Mesenchymal stem cell (in vitro differentiated cells and primary cell): ENCODE measurements at regions not wholly inside any gene's neighbourhood (a gene's known extent, or its start where the extent isn't known, plus 50 kb on each side); places are given as distances from the start of the nearest gene placed in this dataset.
"Not testable (repeated sequence)": the region's sequence is repeated elsewhere in the genome, so short reads cannot be mapped to it uniquely, and the experiment has no call there.

Source experiments
- DNase-seq: peaks from one replicate; pipeline ENCODE4 v3.0.0-alpha.2; 2013
- H2AFZ ChIP-seq: one replicate; pipeline ENCODE4 v1.6.1; 2013; ENCODE audit warnings: low read depth, mild to moderate bottlenecking, control low read depth, inconsistent platforms, low read length, moderate library complexity
- H2AK5ac ChIP-seq: 2 replicates; pipeline ENCODE4 v1.6.1; 2013; ENCODE audit warnings: low read length, moderate library complexity, mild to moderate bottlenecking, inconsistent platforms; ENCODE audit not compliant: severe bottlenecking
- H2BK120ac ChIP-seq: one replicate; pipeline ENCODE4 v1.6.1; 2013; ENCODE audit warnings: low read depth, mild to moderate bottlenecking, inconsistent platforms, low read length, moderate library complexity
- H2BK12ac ChIP-seq, 2 experiments: one replicate each; pipeline ENCODE4 v1.6.1; 2013; ENCODE audit warnings: inconsistent platforms in 2 of 2, low read length in 2 of 2, mild to moderate bottlenecking in 2 of 2, moderate library complexity in 2 of 2, control low read depth in 1 of 2
- H2BK15ac ChIP-seq: one replicate; pipeline ENCODE4 v1.6.1; 2013; ENCODE audit warnings: mild to moderate bottlenecking, low read depth, inconsistent platforms; ENCODE audit not compliant: poor library complexity, severe bottlenecking
- H2BK5ac ChIP-seq: 2 replicates; pipeline ENCODE4 v1.6.1; 2013; ENCODE audit warnings: low read depth, mild to moderate bottlenecking, low read length, control low read depth, inconsistent platforms; ENCODE audit not compliant: poor library complexity, severe bottlenecking
- H3K14ac ChIP-seq, 2 experiments: one replicate each; pipeline ENCODE4 v1.6.1; 2013; ENCODE audit warnings: inconsistent platforms in 2 of 2, low read length in 2 of 2, control low read depth in 1 of 2, mild to moderate bottlenecking in 1 of 2, moderate library complexity in 1 of 2
- H3K18ac ChIP-seq, 2 experiments: one replicate each; pipeline ENCODE4 v1.6.1; 2013; ENCODE audit warnings: inconsistent platforms in 2 of 2, low read length in 2 of 2, control low read depth in 1 of 2, low read depth in 1 of 2, mild to moderate bottlenecking in 1 of 2
- H3K23ac ChIP-seq, 2 experiments: one replicate each; pipeline ENCODE4 v1.6.1; 2013; ENCODE audit warnings: inconsistent platforms in 2 of 2, low read length in 2 of 2, mild to moderate bottlenecking in 2 of 2, moderate library complexity in 2 of 2, control low read depth in 1 of 2
- H3K27ac ChIP-seq: 2 replicates; pipeline ENCODE4 v1.5.1; 2013; ENCODE audit warnings: mild to moderate bottlenecking, moderate library complexity, low read length, control low read depth, inconsistent platforms; ENCODE audit not compliant: poor library complexity, severe bottlenecking
- H3K27me3 ChIP-seq, 2 experiments: 2 replicates each; pipeline versions ENCODE4 v1.6.1 to v1.7.0; 2013; ENCODE audit warnings: low read length in 2 of 2, mild to moderate bottlenecking in 2 of 2, moderate library complexity in 2 of 2, control low read depth in 1 of 2, inconsistent platforms in 1 of 2; ENCODE audit not compliant: control insufficient read depth in 1 of 2, insufficient read depth in 1 of 2
- H3K36me3 ChIP-seq, 2 experiments: 2 replicates each; pipeline versions ENCODE4 v1.6.1 to v1.7.0; 2013; ENCODE audit warnings: low read length in 2 of 2, control low read depth in 1 of 2, inconsistent platforms in 1 of 2, low read depth in 1 of 2, mild to moderate bottlenecking in 1 of 2; ENCODE audit not compliant: insufficient read depth in 2 of 2, control insufficient read depth in 1 of 2
- H3K4ac ChIP-seq, 2 experiments: one replicate each; pipeline ENCODE4 v1.6.1; 2013; ENCODE audit warnings: inconsistent platforms in 2 of 2, low read length in 2 of 2, mild to moderate bottlenecking in 2 of 2, moderate library complexity in 2 of 2, control low read depth in 1 of 2, low read depth in 1 of 2
- H3K4me1 ChIP-seq: 2 replicates; pipeline ENCODE4 v1.6.1; 2013; ENCODE audit warnings: low read depth, low read length, control low read depth; ENCODE audit not compliant: control insufficient read depth, insufficient read depth
- H3K4me2 ChIP-seq: 2 replicates; pipeline ENCODE4 v1.6.1; 2013; ENCODE audit warnings: low read length, mild to moderate bottlenecking, inconsistent platforms; ENCODE audit not compliant: poor library complexity, severe bottlenecking
- H3K4me3 ChIP-seq, 2 experiments: 2 replicates each; pipeline versions ENCODE4 v1.5.1 to v1.7.0; 2013; ENCODE audit warnings: low read length in 2 of 2, mild to moderate bottlenecking in 2 of 2, control low read depth in 1 of 2, low read depth in 1 of 2; ENCODE audit not compliant: insufficient read depth in 1 of 2
- H3K79me1 ChIP-seq: replicated peaks from 2 replicates; pipeline ENCODE4 v1.6.1; 2013; ENCODE audit warnings: mild to moderate bottlenecking, control low read depth, low read length, inconsistent platforms; ENCODE audit not compliant: poor library complexity, severe bottlenecking
- H3K9ac ChIP-seq: 2 replicates; pipeline ENCODE4 v1.7.0; 2013; ENCODE audit warnings: mild to moderate bottlenecking, low read length, moderate library complexity
- H3K9me3 ChIP-seq: 2 replicates; pipeline ENCODE4 v1.7.0; 2013; ENCODE audit warnings: mild to moderate bottlenecking, low read length; ENCODE audit not compliant: control insufficient read depth
- H4K8ac ChIP-seq: one replicate; pipeline ENCODE4 v1.6.1; 2013; ENCODE audit warnings: inconsistent platforms, mild to moderate bottlenecking, low read length, moderate library complexity
- H4K91ac ChIP-seq: one replicate; pipeline ENCODE4 v1.6.1; 2013; ENCODE audit warnings: mild to moderate bottlenecking, low read length, inconsistent platforms
- WGBS: methylation state at CpG from one replicate; pipeline ENCODE4 v1.1.7; 2013; ENCODE audit warnings: mixed read lengths; 5-methylcytosine and 5-hydroxymethylcytosine counted together

DNA sequence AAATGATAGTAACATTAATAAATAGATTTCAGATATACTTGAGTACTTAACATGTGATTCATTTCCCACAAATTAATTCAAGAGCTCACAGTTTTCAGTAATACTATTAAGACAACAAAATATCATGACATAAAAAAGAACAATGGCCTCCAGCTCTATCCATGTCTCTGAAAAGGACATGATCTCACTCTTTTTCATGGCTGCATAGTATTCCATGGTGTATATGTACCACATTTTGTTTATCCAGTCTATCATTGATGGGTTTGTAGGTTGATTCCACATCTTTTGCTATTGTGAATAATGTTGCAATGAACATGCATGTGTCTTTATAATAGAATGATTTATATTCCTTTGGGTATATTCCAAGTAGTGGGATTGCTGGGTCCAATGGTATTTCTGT is 1012.8 kb upstream of the ALCAM start:
- H3K4ac ChIP-seq: no peak overlapping the region
- H3K18ac ChIP-seq: no peak overlapping the region
- no peak overlapping the region for H3K4me2 ChIP-seq
- no peak for DNase-seq
- no peak overlapping the region for H4K8ac ChIP-seq
- no peak overlapping the region for H3K27ac ChIP-seq
- H3K4me3 ChIP-seq: no peak overlapping the region
- H2AK5ac ChIP-seq: no peak overlapping the region
- no peaks in the 10 kb centered on the region for H3K36me3 ChIP-seq
- H2BK15ac ChIP-seq: no peak overlapping the region
- no peaks in the 10 kb centered on the region for H3K4me1 ChIP-seq
- H2AFZ ChIP-seq: no peak overlapping the region
- H3K23ac ChIP-seq: no peak overlapping the region
- H2BK12ac ChIP-seq: no peak overlapping the region
- peaks cover 9% of the 10 kb centered on the region for H3K9me3 ChIP-seq
- H3K9ac ChIP-seq: no peak overlapping the region
- no peak overlapping the region for H2BK5ac ChIP-seq
- H3K79me1 ChIP-seq: no peaks in the 10 kb centered on the region
- H2BK120ac ChIP-seq: no peak overlapping the region
- no peaks in the 10 kb centered on the region for H3K27me3 ChIP-seq
- no peak overlapping the region for H3K14ac ChIP-seq
- no peak overlapping the region for H4K91ac ChIP-seq

DNA sequence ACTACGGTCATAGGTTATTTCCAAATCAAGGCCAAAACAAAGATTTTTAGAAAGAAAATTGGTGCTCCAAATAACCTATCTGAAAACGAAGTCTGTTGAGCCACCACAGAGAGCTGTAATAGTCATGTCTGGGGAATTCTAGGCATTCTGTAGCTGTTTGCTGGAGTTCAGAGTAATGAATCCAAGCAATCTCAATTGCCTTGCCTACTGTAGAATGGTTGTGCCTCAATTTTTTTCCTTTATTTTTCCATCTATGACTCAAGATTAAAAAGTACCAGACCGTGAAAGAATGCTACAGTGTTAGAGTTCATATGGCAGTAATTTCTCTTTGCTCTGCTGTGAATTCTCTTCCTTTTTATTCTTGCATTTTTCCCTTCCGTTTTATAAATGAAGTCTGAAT is 1007.2 kb upstream of the ALCAM start:
- no peak overlapping the region for H4K8ac ChIP-seq
- H3K36me3 ChIP-seq: no peaks in the 10 kb centered on the region
- H4K91ac ChIP-seq: no peak overlapping the region
- H3K27ac ChIP-seq: peak overlapping the region; percentile 98
- H3K79me1 ChIP-seq: no peaks in the 10 kb centered on the region
- H2BK12ac ChIP-seq: no peak overlapping the region
- no peak overlapping the region for H2BK120ac ChIP-seq
- H3K4me3 ChIP-seq: no peak overlapping the region
- no peak overlapping the region for H3K14ac ChIP-seq
- 30% methylated on average over 3 of the region's 4 CpGs for WGBS
- no peak overlapping the region for H3K4ac ChIP-seq
- H3K23ac ChIP-seq: no peak overlapping the region
- peak; percentile 73 for DNase-seq
- no peak overlapping the region for H2BK15ac ChIP-seq
- no peak overlapping the region for H2BK5ac ChIP-seq
- H3K27me3 ChIP-seq: no peaks in the 10 kb centered on the region
- no peak overlapping the region for H3K4me2 ChIP-seq
- no peaks in the 10 kb centered on the region for H3K9me3 ChIP-seq
- H3K4me1 ChIP-seq: no peaks in the 10 kb centered on the region
- H2AFZ ChIP-seq: no peak overlapping the region
- H3K9ac ChIP-seq: peak overlapping the region; percentile 46
- H2AK5ac ChIP-seq: no peak overlapping the region
- H3K18ac ChIP-seq: no peak overlapping the region

GRCh38 chr3:104360038-104360437 is 1006.7 kb upstream of the ALCAM start:
- no peak overlapping the region for H2BK15ac ChIP-seq
- H3K4me2 ChIP-seq: no peak overlapping the region
- peak overlapping the region; percentile 46 for H3K9ac ChIP-seq
- no peaks in the 10 kb centered on the region for H3K9me3 ChIP-seq
- peak overlapping the region; percentile 89 for H2BK5ac ChIP-seq
- no peaks in the 10 kb centered on the region for H3K36me3 ChIP-seq
- no peak overlapping the region for H4K8ac ChIP-seq
- H3K4me3 ChIP-seq: no peak overlapping the region
- no peak overlapping the region for H2AK5ac ChIP-seq
- H2AFZ ChIP-seq: no peak overlapping the region
- H3K27me3 ChIP-seq: no peaks in the 10 kb centered on the region
- no peak overlapping the region for H3K14ac ChIP-seq
- H2BK120ac ChIP-seq: no peak overlapping the region
- no peak overlapping the region for H3K4ac ChIP-seq
- H3K4me1 ChIP-seq: no peaks in the 10 kb centered on the region
- no peak overlapping the region for H4K91ac ChIP-seq
- no peak overlapping the region for H3K18ac ChIP-seq
- peak overlapping the region; percentile 98 for H3K27ac ChIP-seq
- no peak overlapping the region for H2BK12ac ChIP-seq
- no peak overlapping the region for H3K23ac ChIP-seq
- no peaks in the 10 kb centered on the region for H3K79me1 ChIP-seq
- no peak for DNase-seq

DNA sequence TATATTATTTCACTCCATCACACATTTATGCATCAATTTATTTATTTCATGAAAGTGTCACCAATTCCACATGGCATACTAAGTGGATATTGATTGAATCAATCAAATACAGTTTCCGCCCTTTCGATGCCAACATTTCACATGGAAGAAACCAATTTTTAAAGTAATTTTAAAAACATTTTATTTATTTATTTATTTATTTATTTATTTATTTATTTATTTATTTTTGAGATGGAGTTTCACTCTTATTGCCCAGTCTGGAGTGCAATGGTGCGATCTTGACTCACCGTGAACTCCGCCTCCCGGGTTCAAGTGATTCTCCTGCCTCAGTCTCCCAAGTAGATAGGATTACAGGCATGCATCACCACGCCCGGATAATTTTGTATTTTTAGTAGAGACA is 1005.0 kb upstream of the ALCAM start:
- not testable (repeated sequence) for DNase-seq, H2BK15ac ChIP-seq, H3K27ac ChIP-seq, H3K79me1 ChIP-seq, H2AFZ ChIP-seq, H3K23ac ChIP-seq, H4K8ac ChIP-seq, H3K4me3 ChIP-seq, H3K4me2 ChIP-seq, H2AK5ac ChIP-seq, H3K14ac ChIP-seq, H3K18ac ChIP-seq, H3K9ac ChIP-seq, H2BK120ac ChIP-seq, H3K36me3 ChIP-seq, H3K4me1 ChIP-seq, H3K9me3 ChIP-seq, H3K4ac ChIP-seq, H2BK12ac ChIP-seq, H3K27me3 ChIP-seq, H4K91ac ChIP-seq, H2BK5ac ChIP-seq
- 100% methylated on average over 6 of the region's 8 CpGs for WGBS
